HepG2 (cell line): ENCODE measurements at regions not wholly inside any gene's neighbourhood (a gene's known extent, or its start where the extent isn't known, plus 50 kb on each side); places are given as distances from the start of the nearest gene placed in this dataset.

ENCODE experiments used
- ATAC-seq: fragments of 200-7000 bp; cut with Tn5 transposase; 3 replicates; pipeline ENCODE4 v1.9.1; 2020; ENCODE audit warnings: mild to moderate bottlenecking, moderate library complexity
- BruUV-seq: library from RNA; stranded (reverse); fragments of 400-500 nt; replicated peaks from 2 replicates; lab custom pipeline; 2021; lab: Mats Ljungman, UMichigan
- CTCF ChIA-PET: fragments of 300-600 bp; formaldehyde crosslinking; extraction: SDS; loops from one replicate; lab custom pipeline; 2021; ENCODE audit warnings: low total read pairs, inconsistent platforms, low intra/inter-chr PET ratio; lab: Yijun Ruan, JAX
- POLR2A ChIA-PET: fragments of 350-600 bp; sonication (Branson Sonifier 250); formaldehyde crosslinking; loops from one replicate; lab custom pipeline; 2020; ENCODE audit warnings: antibody characterized with exemption, inconsistent platforms; lab: Yijun Ruan, JAX
- DNase-seq: peaks from one replicate; pipeline ENCODE4 v3.0.0-alpha.2; 2015; ENCODE audit warnings: low spot score
- FAIRE-seq: peaks from 3 replicates; lab custom pipeline; 2011; peaks lifted over from hg19 to GRCh38; lab: Jason Lieb, UNC
- H2AFZ ChIP-seq: one replicate; pipeline ENCODE4 v1.6.1; 2011; ENCODE audit warnings: low read length, inconsistent platforms
- H3K27ac ChIP-seq: fragments of 300-600 bp; 3 replicates; pipeline ENCODE4 v1.8.0; 2011; ENCODE audit warnings: mixed run types, mild to moderate bottlenecking, mixed read lengths, low read length, inconsistent platforms; ENCODE audit not compliant: insufficient read depth; ENCODE audit errors: extremely low read length
- H3K27me3 ChIP-seq, 2 experiments: fragments of 200-600 bp in 1 of 2; 2 replicates in 1 of 2; 3 replicates in 1 of 2; pipeline versions ENCODE4 v1.6.0 to v1.8.0; 2011; ENCODE audit warnings: low read length in 2 of 2, mild to moderate bottlenecking in 2 of 2, moderate library complexity in 2 of 2, inconsistent platforms in 1 of 2; ENCODE audit not compliant: insufficient read depth in 2 of 2, control insufficient read depth in 1 of 2
- H3K36me3 ChIP-seq, 2 experiments: fragments of 200-600 bp in 1 of 2; replicated peaks in 1 of 2; 2 replicates in 1 of 2; 3 replicates in 1 of 2; pipeline versions ENCODE4 v1.5.1 to v1.8.0; 2011; ENCODE audit warnings: low read length in 2 of 2, inconsistent platforms in 1 of 2; ENCODE audit not compliant: insufficient read depth in 2 of 2, control insufficient read depth in 1 of 2
- H3K4me1 ChIP-seq: 2 replicates; pipeline ENCODE4 v1.5.1; 2012; ENCODE audit warnings: low read length, inconsistent platforms; ENCODE audit not compliant: insufficient read depth
- H3K4me2 ChIP-seq: 2 replicates; pipeline ENCODE4 v1.6.0; 2011; ENCODE audit warnings: low read depth, low read length, inconsistent platforms
- H3K4me3 ChIP-seq, 3 experiments: fragments of 200-600 bp in 1 of 3; sonication (generic), shearing (Covaris generic) in 1 of 3; replicated peaks in 1 of 3; 2 replicates each; pipeline ENCODE4 v1.5.1; 2011 to 2016; ENCODE audit warnings: low read length in 3 of 3, inconsistent platforms in 2 of 3, low read depth in 2 of 3, mild to moderate bottlenecking in 2 of 3, control low read depth in 1 of 3, mixed read lengths in 1 of 3; ENCODE audit not compliant: insufficient read depth in 1 of 3
- H3K79me2 ChIP-seq: one replicate; pipeline ENCODE4 v1.6.1; 2011; ENCODE audit warnings: low read length, inconsistent platforms; ENCODE audit not compliant: insufficient read depth
- H3K9ac ChIP-seq: 2 replicates; pipeline ENCODE4 v1.6.0; 2011; ENCODE audit warnings: mild to moderate bottlenecking, low read depth, low read length, inconsistent platforms; ENCODE audit not compliant: insufficient read depth
- H3K9me3 ChIP-seq: 2 replicates; pipeline ENCODE4 v1.5.1; 2012; ENCODE audit warnings: mild to moderate bottlenecking, low read length
- H4K20me1 ChIP-seq: 2 replicates; pipeline ENCODE4 v1.6.0; 2011; ENCODE audit warnings: inconsistent platforms, mild to moderate bottlenecking, low read length, moderate library complexity; ENCODE audit not compliant: insufficient read depth
- AFF4 ChIP-seq: sonication (generic); formaldehyde crosslinking; IDR thresholded peaks from 2 replicates; pipeline ENCODE4 v1.4.0; 2020; ENCODE audit warnings: missing genetic modification reagents
- ATF1 ChIP-seq: IDR thresholded peaks from 2 replicates; pipeline ENCODE4 v1.6.1; 2016; ENCODE audit warnings: mild to moderate bottlenecking, control low read depth
- CENPBD1 ChIP-seq: sonication (generic); formaldehyde crosslinking; IDR thresholded peaks from 2 replicates; pipeline ENCODE4 v1.8.0; 2022; ENCODE audit warnings: missing genetic modification reagents, low read depth, mild to moderate bottlenecking, borderline replicate concordance
- CREB3 ChIP-seq: sonication (generic); formaldehyde crosslinking; IDR thresholded peaks from 2 replicates; pipeline ENCODE4 v1.5.0; 2020; ENCODE audit warnings: missing genetic modification reagents
- DMAP1 ChIP-seq: IDR thresholded peaks from 2 replicates; pipeline ENCODE4 v1.6.1; 2016
- FOSL2 ChIP-seq: sonication (generic); formaldehyde crosslinking; IDR thresholded peaks from 2 replicates; pipeline ENCODE4 v1.4.0; 2020; ENCODE audit warnings: missing genetic modification reagents
- FOXC1 ChIP-seq: sonication (generic); formaldehyde crosslinking; IDR thresholded peaks from 2 replicates; pipeline ENCODE4 v1.8.0; 2022; ENCODE audit warnings: mild to moderate bottlenecking, missing genetic modification reagents, borderline replicate concordance
- HHEX ChIP-seq: IDR thresholded peaks from 2 replicates; pipeline ENCODE4 v1.6.1; 2016; ENCODE audit warnings: control low read depth
- KAT2B ChIP-seq: fragments of 150-350 bp; IDR thresholded peaks from 2 replicates; pipeline ENCODE4 v1.6.1; 2014; ENCODE audit warnings: low read depth, low read length, borderline replicate concordance
- NFE2 ChIP-seq: sonication (generic); formaldehyde crosslinking; IDR thresholded peaks from 2 replicates; pipeline ENCODE4 v1.4.0; 2020; ENCODE audit warnings: missing genetic modification reagents
- PHF5A ChIP-seq: IDR thresholded peaks from one replicate; pipeline ENCODE4 v1.6.1; 2018; ENCODE audit warnings: low read depth, missing genetic modification reagents; ENCODE audit not compliant: unreplicated experiment
- SUZ12 ChIP-seq: fragments of 150-350 bp; IDR thresholded peaks from 2 replicates; pipeline ENCODE4 v1.6.1; 2014; ENCODE audit warnings: low read depth, low read length
- ZFAT ChIP-seq: sonication (generic); formaldehyde crosslinking; conservative IDR thresholded peaks from 2 replicates; pipeline ENCODE4 v1.8.1; 2023; ENCODE audit warnings: missing genetic modification reagents, inconsistent platforms
- ZNF331 ChIP-seq: sonication (generic); formaldehyde crosslinking; IDR thresholded peaks from 2 replicates; pipeline ENCODE4 v1.4.0; 2020; ENCODE audit warnings: missing genetic modification reagents
- ZNF414 ChIP-seq: sonication (generic); formaldehyde crosslinking; IDR thresholded peaks from 2 replicates; pipeline ENCODE4 v1.5.0; 2020; ENCODE audit warnings: missing genetic modification reagents
- ZNF441 ChIP-seq: sonication (generic); formaldehyde crosslinking; IDR thresholded peaks from 2 replicates; pipeline ENCODE4 v1.7.0; 2021; ENCODE audit warnings: missing genetic modification reagents, borderline replicate concordance
- ZNF468 ChIP-seq: sonication (generic); formaldehyde crosslinking; IDR thresholded peaks from 2 replicates; pipeline ENCODE4 v1.8.0; 2022; ENCODE audit warnings: mild to moderate bottlenecking, moderate library complexity, missing genetic modification reagents
- ZNF512 ChIP-seq: sonication (generic); formaldehyde crosslinking; IDR thresholded peaks from 2 replicates; pipeline ENCODE4 v1.4.0; 2020; ENCODE audit warnings: mild to moderate bottlenecking, missing genetic modification reagents
- ZNF83 ChIP-seq: sonication (generic); formaldehyde crosslinking; IDR thresholded peaks from 2 replicates; pipeline ENCODE4 v1.4.0; 2020; ENCODE audit warnings: missing genetic modification reagents, mild to moderate bottlenecking, borderline replicate concordance
- ZSCAN21 ChIP-seq: sonication (generic); formaldehyde crosslinking; IDR thresholded peaks from 2 replicates; pipeline ENCODE4 v1.8.0; 2022; ENCODE audit warnings: mild to moderate bottlenecking, missing genetic modification reagents, moderate library complexity, borderline replicate concordance
- WGBS: methylation state at CpG from one replicate; pipeline ENCODE4 v1.1.6; 2017; ENCODE audit warnings: low lambda C conversion rate; 5-methylcytosine and 5-hydroxymethylcytosine counted together
- in situ Hi-C: cut with HindIII; loops from 2 replicates; pipeline ENCODE4 v1.10.0; 2017; ENCODE audit warnings: low pct_unique_long_range_greater_than_20kb; ENCODE audit not compliant: extremely low pct_ligation_motif_present
- intact Hi-C: fragments of 100-400 bp; cut with micrococcal nuclease; formaldehyde crosslinking; loops from one replicate; pipeline ENCODE4 v1.10.0; 2022; ENCODE audit not compliant: unreplicated experiment

- H3K4me1 ChIP-seq = no peaks in the 10 kb centered on the region
- no peak overlapping the region for H3K4me2 ChIP-seq
- CTCF ChIA-PET = no interaction called here
- H3K27me3 ChIP-seq = no peaks in the 10 kb centered on the region
- no peak for DNase-seq
- H3K9ac ChIP-seq = no peak overlapping the region
- POLR2A ChIA-PET = no interaction called here
- FAIRE-seq = no peak
- no peaks in the 10 kb centered on the region for H4K20me1 ChIP-seq
- H3K27ac ChIP-seq = no peak overlapping the region
- intact Hi-C loops (no loop called here), in situ Hi-C loops (no loop called here)
- H3K79me2 ChIP-seq = no peaks in the 10 kb centered on the region
- H3K9me3 ChIP-seq = peaks cover 86% of the 10 kb centered on the region
- H3K4me3 ChIP-seq = no peak overlapping the region
- no CpG with 5 or more reads among the region's 2 CpGs for WGBS
- no peak for TF ChIP-seq CENPBD1 (CRISPR knock-in tag)
- TF ChIP-seq SUZ12 = no peak
- TF ChIP-seq KAT2B = no peak
- TF ChIP-seq ZFAT (CRISPR knock-in tag) = no peak
- no peak for TF ChIP-seq FOXC1
- no peak for TF ChIP-seq CREB3 (CRISPR knock-in tag)
- no peak for TF ChIP-seq ZSCAN21
- no peak for TF ChIP-seq DMAP1
- no peak for TF ChIP-seq ZNF512
- TF ChIP-seq ZNF441 (CRISPR knock-in tag) = no peak
- no peak for TF ChIP-seq PHF5A (CRISPR knock-in tag)
- TF ChIP-seq AFF4 (CRISPR knock-in tag) = no peak
- no peak for TF ChIP-seq ZNF331 (CRISPR knock-in tag)
- no peak for TF ChIP-seq ZNF83
- TF ChIP-seq HHEX (CRISPR knock-in tag) = no peak
- TF ChIP-seq NFE2 (CRISPR knock-in tag) = no peak
- no peak for TF ChIP-seq FOSL2
- TF ChIP-seq ATF1 = no peak
- no peak for TF ChIP-seq ZNF468 (CRISPR knock-in tag)
- no peak for TF ChIP-seq ZNF414 (CRISPR knock-in tag)
- no peak overlapping the region for H2AFZ ChIP-seq
- ATAC-seq = no peak
- H3K36me3 ChIP-seq = no peaks in the 10 kb centered on the region
- no TSS peak for BruUV-seq
Measured at GRCh38 chr9:11016081-11016480, 403.3 kb upstream of the PTPRD start.
